Right renal pelvis (tissue), 4 donors: ENCODE measurements at regions not wholly inside any gene's neighbourhood (a gene's known extent, or its start where the extent isn't known, plus 50 kb on each side); places are given as distances from the start of the nearest gene placed in this dataset.
"Not testable (repeated sequence)": the region's sequence is repeated elsewhere in the genome, so short reads cannot be mapped to it uniquely, and the experiment has no call there.

Experiments used
- DNase-seq, 4 donors: peaks; one replicate each; pipeline ENCODE4 v3.0.0-alpha.2; 2013; ENCODE audit warnings: low read depth in 4 of 4, low spot score in 3 of 4, missing footprints in 1 of 4

DNA sequence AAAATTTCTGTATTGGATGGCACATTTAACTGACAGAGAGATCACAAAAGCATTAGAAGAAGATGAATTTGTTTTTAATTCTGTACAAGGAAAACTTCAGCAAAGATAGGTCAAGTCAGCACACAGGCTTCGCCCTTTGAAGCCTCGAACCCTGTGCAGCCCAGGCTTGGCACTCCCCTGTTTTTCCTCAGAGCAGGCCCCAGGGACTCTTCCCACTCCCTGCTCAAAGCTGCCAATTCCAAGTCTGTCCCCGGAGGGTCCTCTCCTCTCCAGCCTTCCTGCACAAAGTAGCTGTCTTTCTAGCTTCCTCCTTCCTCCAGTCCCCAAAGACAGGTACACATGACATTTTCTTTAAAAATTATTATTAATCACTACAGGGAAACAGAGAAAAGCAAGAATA lies 466.3 kb downstream of the PPARGC1A start:
- DNase-seq = no peak

DNA sequence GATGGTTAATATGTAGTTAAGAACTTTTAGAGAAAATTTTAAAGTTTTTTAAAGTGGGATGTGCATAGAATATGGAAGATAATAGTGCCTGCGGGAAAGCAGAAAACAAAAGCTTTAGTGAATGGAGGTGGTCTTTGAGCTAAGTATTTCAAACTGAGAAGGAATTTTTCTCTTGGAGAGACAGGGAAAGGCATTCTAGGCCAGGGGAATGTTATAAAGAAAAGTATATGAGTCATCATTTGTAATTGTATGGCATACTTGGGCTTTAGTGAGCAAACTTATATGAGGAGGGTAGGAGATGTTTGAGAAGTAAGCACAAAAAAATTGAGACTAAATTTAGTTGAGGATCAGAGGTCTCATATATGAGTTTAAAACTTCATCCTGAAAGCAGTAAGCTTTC lies 467.0 kb downstream of the PPARGC1A start:
- no peak for DNase-seq

DNA sequence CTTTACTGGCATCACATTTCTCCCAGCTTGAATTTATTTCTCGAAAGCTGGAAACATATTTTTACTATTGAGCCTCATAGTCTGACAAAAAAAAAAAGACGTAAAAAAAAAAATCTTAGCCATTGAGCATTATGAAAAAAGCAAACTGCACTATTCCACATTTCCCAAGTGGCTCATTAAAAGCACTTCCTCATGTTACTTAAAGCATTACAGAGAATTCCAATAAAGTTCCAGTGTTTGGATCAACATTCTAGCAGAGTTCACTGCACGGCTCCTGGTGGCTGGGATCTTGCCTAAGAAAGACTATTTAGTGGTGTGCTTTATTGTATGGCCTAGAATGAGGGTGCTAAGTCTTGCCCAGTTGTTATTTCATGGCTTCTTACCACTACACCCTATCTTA lies 476.2 kb downstream of the PPARGC1A start:
- peak in 1 of 4 donors; percentile 25 for DNase-seq

DNA sequence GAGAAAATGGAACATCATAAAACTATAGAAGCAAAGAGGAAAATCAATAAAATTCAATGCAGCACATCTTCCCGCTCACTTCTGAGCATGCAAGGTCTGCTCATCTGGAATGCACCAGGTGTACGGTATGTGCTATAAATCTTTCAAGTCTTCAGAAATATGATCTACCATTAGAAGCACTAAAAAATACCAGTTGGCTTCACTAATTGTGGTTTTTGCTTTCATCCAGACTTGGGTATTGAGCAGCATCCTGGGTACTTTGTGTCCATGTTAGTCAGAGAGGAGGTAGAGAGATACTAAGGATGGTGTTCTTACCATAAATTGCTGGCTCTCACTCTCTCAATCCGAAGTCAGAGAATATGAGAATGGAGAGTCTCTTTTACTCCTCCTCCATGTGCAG lies 477.1 kb downstream of the PPARGC1A start:
- DNase-seq = peak in 1 of 4 donors; percentile 5

DNA sequence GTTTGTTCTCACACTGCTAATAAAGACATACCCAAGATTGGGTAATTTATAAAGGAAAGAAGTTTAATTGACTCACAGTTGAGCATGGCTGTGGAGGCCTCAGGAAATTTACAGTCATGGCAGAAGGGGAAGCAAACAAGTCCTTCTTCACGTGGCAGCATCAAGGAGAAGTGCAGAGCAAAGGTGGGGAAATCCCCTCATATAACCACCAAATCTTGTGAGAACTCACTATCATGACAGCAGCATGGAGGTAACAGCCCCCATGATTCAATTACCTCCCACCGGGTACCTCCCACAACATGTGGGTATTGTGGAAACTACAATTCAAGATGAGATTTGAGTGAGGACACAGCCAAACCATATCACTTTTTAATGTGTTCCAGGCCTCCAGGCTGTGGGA lies 480.9 kb downstream of the PPARGC1A start:
- not testable (repeated sequence) for DNase-seq

DNA sequence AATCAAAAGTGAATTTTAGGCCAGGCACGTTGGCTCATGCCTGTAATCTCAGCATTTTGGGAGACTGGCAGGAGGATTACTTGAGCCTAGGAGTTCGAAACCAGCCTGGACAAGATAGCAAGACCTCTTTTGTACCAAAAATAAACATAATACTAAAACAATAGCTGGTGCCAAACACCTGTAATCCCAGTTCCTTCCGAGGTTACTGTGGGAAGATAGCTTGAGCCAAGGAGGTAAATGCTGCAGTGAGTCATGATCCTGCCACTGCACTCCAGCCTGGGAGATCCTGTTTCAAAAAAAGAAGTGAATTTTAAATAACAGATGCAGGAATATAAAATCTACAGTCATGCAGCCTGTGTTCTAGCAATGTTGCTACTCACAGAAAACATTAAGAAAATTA lies 488.3 kb downstream of the PPARGC1A start:
- DNase-seq = no peak

DNA sequence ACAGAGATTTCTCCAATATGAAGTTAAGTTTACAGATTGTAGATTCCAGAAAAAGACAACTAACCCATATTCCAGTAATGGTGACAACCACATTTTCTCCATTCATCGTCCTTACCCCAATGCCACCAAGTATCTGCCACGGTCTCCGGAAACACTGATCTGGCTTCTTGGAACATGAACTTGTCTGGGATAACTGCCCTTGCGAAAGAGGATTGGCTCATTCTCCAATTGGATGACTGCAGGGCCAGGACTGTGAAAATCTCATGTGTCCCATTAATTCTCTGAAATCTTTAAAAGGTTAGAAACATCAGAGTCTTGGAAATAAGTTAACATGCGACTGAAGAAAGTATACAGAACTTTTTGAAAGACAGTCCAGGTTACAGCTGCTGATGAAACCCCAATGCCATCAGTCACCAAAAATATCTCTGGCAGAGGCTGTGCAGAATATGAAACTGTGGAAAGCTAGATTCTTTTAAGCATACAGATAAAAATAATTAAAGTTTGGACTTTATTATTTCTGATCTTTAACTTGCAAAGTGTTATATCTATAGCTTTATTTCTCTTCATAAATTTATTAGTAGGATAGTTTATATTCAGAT lies 496.9 kb downstream of the PPARGC1A start:
- no peak for DNase-seq

DNA sequence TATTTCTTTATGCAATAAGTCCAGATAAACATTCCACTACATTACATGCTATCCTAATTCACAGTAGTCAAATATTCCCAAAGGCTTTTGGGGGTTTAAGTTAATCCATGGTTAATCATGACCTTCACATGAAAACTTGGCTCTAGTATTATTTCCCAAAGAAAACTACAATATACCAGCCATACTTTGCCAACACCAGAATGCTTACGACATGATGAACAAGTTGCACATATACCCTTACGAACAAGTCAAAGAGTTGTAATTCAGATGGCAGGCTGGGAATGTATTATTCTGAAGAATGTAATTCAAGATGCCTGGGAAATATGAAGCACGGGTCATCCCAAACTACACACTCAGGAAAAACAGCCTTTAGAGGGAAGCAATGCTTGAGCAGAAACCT lies 499.6 kb downstream of the PPARGC1A start:
- no peak for DNase-seq

DNA sequence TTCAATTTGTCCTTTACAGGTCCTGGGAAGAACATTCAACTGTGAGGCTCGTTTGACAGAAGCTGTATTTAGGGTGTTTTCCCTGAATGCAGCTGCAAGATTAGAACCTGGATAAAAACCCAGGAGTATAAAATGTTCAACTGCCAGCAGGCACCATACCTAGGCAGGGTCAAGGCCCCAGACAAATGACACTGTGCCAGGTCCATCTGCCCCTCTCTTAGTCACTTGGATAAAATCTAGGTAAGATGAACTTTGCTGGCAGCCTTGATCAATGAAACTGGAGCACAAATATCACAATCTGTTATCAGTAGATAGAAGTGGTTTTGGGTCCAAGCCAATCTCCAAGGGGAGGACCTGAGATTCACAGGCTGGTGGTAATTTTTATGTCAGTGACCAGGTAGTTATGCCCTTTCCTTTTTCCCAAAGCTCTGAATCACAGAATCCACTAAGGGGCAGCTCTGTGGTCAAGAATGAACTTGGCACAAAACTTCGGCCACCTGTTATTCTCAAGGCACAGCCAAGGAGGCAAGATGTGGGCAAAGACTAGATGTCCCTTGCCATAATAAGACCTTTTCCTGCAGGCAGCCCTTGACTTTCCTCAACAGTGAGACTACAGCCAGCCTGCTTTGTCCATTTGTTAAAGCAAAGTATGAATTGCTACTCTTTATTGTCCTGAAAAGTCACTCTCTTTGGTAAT lies 501.0 kb downstream of the PPARGC1A start:
- DNase-seq = no peak

DNA sequence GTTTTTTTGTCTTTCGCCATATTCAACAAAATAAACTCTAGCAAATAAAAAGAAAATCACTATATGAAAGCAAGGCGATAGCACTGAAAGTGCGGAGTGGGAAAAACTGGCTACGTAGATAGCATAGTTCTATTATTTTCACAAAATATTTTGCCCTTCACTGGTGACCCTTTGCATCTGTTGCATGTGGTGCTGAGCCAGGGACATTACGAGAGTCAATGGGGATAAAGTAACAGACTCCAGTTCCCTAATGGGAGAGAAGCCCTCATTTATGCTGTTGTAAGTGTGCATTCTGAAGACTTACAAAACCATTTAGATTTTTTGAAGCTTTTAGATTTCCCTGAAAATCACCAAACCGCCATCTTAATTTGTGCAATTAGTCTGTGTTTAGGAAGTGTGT lies 501.6 kb downstream of the PPARGC1A start:
- DNase-seq = no peak

DNA sequence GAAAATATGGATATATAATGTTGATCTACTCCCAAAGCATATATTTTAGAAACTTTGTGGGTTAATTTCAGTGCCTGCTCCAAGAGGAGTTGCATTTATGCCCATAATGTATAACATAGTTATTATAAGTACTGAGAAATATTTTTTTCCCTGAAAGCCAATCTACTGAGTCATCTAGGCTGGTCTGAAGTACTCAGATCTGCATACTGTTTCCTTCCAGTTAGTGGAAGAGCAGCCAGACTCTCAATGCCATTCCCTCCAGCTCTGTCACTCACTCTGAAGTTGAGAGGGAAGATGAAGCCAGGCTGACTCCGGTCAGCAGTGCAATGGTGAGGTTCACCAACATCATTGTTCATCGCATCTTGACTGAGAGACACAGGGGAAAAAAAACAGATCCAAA lies 505.1 kb downstream of the PPARGC1A start:
- no peak for DNase-seq

DNA sequence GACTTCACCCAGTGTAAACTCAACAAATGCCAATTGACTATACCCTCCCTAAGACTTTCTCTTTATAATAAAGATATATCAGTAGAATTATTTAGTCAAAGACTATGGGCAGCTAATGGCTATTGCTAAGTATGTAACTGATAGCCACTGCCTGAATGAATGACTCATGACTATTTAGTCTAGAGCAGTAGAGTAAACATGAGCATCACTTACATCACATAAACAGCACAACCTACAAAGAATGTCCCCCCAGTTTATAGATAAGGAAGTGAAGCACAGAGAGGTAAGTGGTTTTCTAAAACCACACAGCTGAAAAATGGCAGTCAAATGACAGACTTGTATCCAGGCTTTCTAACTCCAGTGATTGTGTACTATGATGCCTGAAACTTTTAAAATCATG lies 507.0 kb downstream of the PPARGC1A start:
- DNase-seq = no peak

DNA sequence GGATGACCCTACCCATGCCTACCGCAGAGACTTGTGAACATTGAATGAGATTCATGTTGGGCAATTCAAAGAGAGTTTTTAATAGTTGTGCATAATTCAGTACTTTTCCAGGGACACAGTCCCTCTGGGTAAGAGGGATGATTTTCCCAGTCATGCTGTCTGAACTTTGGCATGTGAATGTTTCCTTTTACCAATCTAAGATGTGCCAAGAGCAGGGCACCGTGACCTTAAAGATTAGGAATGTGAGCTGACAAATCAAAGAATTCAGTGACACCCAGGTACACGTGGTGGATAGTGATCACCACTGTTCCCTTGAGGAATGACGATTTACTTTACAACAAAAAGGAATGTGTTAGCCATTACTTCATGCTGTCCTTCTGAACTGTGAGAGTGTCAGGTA lies 515.6 kb downstream of the PPARGC1A start:
- DNase-seq = no peak

DNA sequence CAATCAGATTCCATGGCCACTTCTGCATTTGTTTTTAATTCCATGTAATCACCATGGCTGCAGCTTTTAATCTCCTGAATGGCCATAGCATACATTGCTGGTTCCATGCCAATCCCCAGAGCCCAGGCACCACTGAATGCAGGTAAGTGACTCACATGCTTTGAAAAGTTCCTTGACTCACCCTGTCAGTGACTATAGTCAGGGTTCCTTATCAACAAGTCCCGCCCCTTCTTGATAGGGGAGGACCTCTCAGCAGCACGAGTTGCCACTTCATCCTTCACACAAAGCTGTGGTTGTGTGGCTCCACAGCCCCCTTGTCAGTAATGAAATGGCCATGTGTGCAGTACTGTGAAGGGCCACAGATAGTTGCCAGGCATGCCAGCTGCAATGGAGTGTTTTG lies 516.6 kb downstream of the PPARGC1A start:
- DNase-seq = no peak

DNA sequence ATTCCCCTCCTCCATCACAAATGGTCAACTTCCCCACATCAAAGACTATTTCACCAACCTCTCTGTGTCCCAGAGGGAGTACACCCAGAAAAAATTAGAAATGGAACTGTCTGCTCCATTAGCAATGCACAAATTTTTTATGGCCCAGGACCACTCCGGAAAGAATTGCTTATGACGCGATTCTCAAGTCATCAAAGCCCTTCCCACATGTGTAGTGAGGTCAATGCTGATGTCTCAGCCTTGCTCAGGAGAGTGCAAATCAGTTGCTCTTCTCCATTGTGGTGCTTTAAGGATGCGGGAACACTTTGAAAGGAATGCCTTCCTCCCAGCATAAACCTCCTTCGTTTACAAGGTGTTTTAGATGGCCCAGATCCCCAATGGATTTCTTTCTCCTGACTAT lies 518.3 kb downstream of the PPARGC1A start:
- no peak for DNase-seq

DNA sequence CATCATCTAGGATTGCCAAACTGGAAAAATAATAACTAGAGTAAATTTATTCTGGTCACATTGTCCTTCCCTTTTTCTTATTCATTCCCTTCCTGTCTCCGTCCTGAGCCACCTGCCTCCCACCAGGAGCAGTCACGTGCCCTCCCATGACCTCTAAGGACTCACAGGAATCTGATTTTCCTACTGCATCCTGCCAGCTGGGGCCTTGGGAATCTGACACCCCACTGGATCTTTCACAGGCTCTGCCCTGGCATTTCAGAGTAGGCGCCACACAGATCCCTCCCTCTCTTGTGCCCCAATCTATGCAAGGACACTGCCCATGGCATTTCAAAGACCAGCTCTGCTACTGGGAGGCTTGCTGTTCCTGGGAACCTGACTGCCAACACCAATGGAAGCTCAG lies 520.5 kb downstream of the PPARGC1A start:
- DNase-seq = no peak

DNA sequence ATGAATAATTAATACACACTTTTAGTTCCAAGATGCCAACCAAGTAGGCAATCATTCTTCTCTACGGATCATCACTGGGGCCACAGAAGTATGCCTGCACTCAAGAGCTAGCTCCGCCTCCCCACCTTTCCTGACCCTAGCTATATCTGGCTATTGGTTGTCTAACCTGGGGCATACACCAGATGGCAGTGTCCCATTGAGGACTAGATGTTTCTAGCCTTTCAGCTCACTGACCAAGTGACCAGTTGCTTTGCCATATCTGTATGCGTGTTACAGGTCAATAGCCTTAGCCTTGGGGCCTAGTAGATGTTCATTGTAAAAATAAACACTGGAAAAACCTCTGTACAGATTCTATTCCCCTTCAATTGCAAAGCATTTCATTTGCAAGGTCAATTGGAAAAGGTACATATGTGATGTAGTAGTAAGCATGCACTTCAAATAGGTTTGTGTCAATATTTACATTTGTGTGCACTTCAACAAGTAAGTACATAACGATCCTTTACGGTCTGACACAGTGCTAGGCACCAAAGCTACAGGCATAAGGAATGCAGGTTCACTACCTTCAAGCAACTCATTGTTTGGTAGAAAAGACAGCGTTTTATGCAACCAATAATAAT lies 521.7 kb downstream of the PPARGC1A start:
- DNase-seq = no peak

DNA sequence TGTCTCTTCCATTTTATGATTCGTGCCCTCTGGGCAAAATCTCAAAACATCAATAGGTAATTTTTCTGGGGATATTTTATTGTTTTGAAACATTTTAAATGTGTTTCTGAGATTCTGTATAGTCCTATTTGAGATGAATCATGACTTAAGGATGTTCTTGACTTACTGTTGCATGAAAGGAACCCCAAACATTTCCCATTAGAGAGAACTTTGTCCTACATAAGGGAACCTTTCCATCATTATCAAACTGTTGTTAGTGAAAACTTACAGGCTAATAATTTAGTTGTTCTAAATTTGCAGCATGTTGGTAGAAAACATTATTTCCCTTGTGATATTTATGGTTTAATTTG lies 523.3 kb downstream of the PPARGC1A start:
- no peak for DNase-seq

DNA sequence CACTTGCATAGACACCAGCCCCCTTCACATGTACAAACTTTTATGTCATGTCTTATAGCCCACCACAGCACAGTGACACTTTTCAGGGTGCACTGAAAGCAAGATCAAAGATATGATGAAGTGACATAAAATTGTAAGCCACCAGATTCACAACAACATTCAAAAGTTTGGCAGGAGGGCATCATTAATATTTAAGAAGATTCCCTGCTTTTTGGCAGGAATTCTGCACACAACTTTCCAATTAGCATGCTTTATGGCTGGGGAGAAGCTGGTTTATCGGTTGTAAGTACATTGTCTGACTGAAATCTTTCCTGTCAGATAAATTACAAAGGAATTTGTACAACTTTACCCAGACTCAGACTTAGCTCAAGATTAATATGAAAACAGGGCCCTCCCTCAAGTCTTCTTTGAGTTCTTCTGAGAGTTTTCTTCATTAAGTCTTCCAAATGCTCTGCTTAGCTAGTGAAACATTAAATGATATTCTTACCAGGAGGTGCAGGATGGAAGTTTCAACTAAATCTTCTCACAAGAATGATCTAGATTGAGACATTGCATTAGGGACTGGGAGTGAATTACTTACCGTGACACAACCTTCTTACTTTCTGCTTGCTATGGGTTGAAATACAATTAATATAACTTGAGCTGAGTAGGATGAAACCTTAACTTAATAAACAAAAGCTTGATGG lies 523.8 kb downstream of the PPARGC1A start:
- DNase-seq = no peak

DNA sequence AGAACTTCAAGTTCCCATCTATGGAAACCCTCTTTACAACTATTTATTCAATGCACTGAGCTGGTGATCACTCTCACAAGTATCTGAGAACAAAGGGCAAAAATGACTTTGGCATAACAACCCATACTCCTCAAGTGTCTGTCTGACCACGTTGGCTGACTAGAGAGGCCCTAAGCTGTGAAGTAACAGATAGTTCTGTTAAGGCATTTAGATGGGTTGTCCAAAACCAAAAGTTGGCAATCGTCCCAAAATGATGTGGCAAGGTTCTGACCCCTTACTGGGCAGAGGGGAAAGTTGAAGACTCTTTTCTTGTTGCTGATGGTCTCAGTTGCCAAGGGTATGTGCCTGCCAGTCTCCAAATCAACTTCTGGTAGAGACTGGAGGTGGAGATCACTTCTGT lies 524.8 kb downstream of the PPARGC1A start:
- DNase-seq = no peak

DNA sequence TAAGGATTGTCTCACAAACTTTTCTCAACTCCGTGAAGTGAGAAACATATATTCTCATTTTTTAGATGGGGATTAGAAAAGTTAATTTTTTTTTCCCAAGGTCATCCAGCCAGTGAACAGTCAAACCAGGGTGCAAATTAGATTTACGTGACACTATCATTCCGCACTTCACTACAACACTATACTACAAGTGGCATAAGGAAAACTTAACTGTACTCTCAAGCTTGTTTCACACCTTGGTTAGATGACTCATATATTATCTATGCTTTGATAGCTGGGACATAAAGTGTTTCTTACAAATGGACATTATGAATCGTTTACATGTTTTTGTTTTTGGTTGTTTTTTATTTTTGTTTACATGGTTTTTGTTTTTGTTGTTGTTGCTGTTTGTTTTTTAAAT lies 525.7 kb downstream of the PPARGC1A start:
- no peak for DNase-seq

DNA sequence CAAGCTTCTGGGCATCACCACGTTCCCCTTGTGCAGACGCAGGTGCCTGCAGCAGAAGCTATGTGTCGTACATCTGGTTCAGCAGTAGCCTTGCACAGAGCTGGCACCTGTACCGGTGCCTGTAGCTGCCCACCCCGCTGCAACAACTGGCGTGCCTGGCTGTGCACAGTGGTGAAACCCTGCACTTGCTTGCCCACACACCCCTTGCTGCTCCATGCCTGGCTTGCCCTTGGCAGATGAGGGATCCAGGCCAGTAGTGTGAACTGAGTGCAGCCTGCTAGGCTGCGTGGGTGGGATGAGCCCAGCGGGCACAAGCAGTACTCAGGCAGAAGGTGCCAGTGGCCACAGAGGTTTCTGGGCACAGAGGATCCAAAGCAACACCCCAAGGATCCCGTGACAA lies 528.4 kb downstream of the PPARGC1A start:
- no peak for DNase-seq
